ENCODE measurements at regions not wholly inside any gene's neighbourhood (a gene's known extent, or its start where the extent isn't known, plus 50 kb on each side); places are given as distances from the start of the nearest gene placed in this dataset.
"Not testable (repeated sequence)": the region's sequence is repeated elsewhere in the genome, so short reads cannot be mapped to it uniquely, and the experiment has no call there.

DNA sequence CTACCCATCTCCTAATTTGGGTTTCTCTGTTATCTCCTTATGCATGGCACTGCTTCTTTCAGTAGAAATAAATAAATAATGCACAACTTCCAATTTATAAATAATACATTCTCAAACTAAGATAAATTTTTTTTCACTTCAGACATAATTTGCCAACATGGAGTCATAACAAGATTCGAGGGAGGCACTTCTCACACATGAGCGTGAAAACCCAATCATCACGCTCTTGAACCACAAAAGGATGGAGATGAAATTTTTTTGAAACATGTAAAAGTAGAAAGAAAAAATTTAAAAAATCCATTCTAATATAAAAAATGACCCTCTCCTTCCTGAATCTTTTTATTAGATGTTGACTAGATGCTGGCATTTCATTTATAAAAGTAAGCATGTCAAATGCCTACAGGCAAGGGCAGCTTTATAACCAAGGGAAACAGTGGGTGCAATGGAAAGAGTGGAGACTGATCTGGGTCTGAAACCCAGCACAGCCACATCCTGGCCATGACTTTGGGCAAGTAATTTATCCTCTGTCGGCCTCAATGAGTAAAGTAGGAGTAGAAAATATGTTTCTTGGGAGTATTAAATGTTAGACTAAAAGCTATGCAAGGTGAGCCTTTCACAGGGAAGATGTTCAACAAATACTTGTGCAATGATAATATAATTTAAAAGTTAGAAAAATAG is 185.0 kb downstream of the STK31 start:
- Histone ChIP-seq H3K4me1 (ENCODE audit: control insufficient read depth, insufficient read depth, low read length) (no peaks in the 10 kb centered on the region), H3K27ac (ENCODE audit: low read depth, low read length) (no peak overlapping the region), H3K9ac (ENCODE audit: extremely low read depth, low read length, poor library complexity, severe bottlenecking) (no peak overlapping the region), H3K4me3 (ENCODE audit: low read length) (no peak overlapping the region), H3K27me3 (ENCODE audit: control insufficient read depth, insufficient read depth, low read length, poor library complexity, severe bottlenecking) (no peaks in the 10 kb centered on the region), H3K9me3 (ENCODE audit: control insufficient read depth, low read length) (no peaks in the 10 kb centered on the region), H3K36me3 (ENCODE audit: control insufficient read depth, insufficient read depth, low read length) (no peaks in the 10 kb centered on the region)
- Mint-ChIP-seq H3K27ac (no peak overlapping the region), H3K4me1 (no peaks in the 10 kb centered on the region), H3K27me3 (ENCODE audit: insufficient read depth) (no peaks in the 10 kb centered on the region), H3K9me3 (no peaks in the 10 kb centered on the region), H3K4me3 (no peak overlapping the region), H3K36me3 (ENCODE audit: low read depth) (no peaks in the 10 kb centered on the region)
- 90 to 100% methylated on average over 1 to 4 of the region's 4 CpGs for WGBS, 2 experiments (ENCODE audit: insufficient coverage in 1 of 2, insufficient read length in 1 of 2)
- no peak for DNase-seq
- TF ChIP-seq, protein P1, sequence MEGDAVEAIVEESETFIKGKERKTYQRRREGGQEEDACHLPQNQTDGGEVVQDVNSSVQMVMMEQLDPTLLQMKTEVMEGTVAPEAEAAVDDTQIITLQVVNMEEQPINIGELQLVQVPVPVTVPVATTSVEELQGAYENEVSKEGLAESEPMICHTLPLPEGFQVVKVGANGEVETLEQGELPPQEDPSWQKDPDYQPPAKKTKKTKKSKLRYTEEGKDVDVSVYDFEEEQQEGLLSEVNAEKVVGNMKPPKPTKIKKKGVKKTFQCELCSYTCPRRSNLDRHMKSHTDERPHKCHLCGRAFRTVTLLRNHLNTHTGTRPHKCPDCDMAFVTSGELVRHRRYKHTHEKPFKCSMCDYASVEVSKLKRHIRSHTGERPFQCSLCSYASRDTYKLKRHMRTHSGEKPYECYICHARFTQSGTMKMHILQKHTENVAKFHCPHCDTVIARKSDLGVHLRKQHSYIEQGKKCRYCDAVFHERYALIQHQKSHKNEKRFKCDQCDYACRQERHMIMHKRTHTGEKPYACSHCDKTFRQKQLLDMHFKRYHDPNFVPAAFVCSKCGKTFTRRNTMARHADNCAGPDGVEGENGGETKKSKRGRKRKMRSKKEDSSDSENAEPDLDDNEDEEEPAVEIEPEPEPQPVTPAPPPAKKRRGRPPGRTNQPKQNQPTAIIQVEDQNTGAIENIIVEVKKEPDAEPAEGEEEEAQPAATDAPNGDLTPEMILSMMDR (conservative IDR thresholded peaks at IDR 0.05), result no peak

DNA sequence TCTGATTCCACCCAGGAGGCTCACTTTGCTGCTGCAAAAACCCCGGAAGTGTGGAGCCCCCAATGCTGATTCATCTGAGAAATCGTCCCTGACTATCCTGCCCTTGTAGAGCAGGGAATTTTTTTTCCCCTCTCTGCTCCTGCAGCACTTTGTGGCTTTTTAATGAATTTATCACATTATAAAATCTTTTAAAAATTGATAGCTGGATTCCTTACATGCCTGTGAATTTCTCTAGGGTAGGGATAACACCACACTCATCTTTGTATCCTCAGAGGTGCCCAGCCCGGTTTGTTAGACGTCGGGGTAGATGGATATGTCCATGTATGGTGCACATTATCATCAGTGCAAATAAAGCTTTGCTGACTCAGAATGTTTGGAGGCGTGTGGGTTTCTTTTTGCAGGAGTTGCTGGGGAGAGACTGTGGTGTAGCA is 185.7 kb downstream of the STK31 start:
- Histone ChIP-seq H3K4me1 (ENCODE audit: control insufficient read depth, insufficient read depth, low read length) (no peaks in the 10 kb centered on the region), H3K4me3 (ENCODE audit: low read length) (no peak overlapping the region), H3K27me3 (ENCODE audit: control insufficient read depth, insufficient read depth, low read length, poor library complexity, severe bottlenecking) (no peaks in the 10 kb centered on the region), H3K27ac (ENCODE audit: low read depth, low read length) (no peak overlapping the region), H3K9ac (ENCODE audit: extremely low read depth, low read length, poor library complexity, severe bottlenecking) (no peak overlapping the region), H3K36me3 (ENCODE audit: control insufficient read depth, insufficient read depth, low read length) (no peaks in the 10 kb centered on the region), H3K9me3 (ENCODE audit: control insufficient read depth, low read length) (no peaks in the 10 kb centered on the region)
- Mint-ChIP-seq H3K4me3 (no peak overlapping the region), H3K9me3 (no peaks in the 10 kb centered on the region), H3K36me3 (ENCODE audit: low read depth) (no peaks in the 10 kb centered on the region), H3K27ac (no peak overlapping the region), H3K27me3 (ENCODE audit: insufficient read depth) (no peaks in the 10 kb centered on the region), H3K4me1 (no peaks in the 10 kb centered on the region)
- no peak for DNase-seq
- TF ChIP-seq, protein P1 (conservative IDR thresholded peaks at IDR 0.05), result no peak
- 78 to 87% methylated on average over 3 to 6 of the region's 6 CpGs for WGBS, 2 experiments (ENCODE audit: insufficient coverage in 1 of 2, insufficient read length in 1 of 2)

DNA sequence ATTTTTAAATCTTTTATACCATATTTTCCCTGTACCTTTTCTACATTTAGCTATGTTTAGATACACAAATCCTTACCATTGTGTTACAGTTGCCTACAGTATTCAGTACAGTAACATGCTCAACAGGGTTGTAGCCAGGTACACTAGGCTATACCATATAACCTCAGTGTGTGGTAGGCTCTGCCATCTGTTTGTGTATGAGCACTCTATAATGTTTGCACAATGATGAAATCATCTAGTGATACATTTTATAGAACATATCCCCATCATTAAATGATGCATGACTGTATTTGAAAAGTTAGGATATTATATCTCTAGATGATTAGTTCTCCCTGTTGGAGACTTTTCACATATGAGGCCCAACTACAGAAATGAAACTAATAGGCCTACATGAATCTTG is 188.6 kb downstream of the STK31 start:
- no peaks in the 10 kb centered on the region for H3K9me3 Mint-ChIP-seq
- Histone ChIP-seq H3K4me3 (ENCODE audit: low read length) (no peak overlapping the region), H3K36me3 (ENCODE audit: control insufficient read depth, insufficient read depth, low read length) (no peaks in the 10 kb centered on the region), H3K27me3 (ENCODE audit: control insufficient read depth, insufficient read depth, low read length, poor library complexity, severe bottlenecking) (no peaks in the 10 kb centered on the region), H3K27ac (ENCODE audit: low read depth, low read length) (no peak overlapping the region), H3K9ac (ENCODE audit: extremely low read depth, low read length, poor library complexity, severe bottlenecking) (no peak overlapping the region), H3K4me1 (ENCODE audit: control insufficient read depth, insufficient read depth, low read length) (no peaks in the 10 kb centered on the region), H3K9me3 (ENCODE audit: control insufficient read depth, low read length) (no peaks in the 10 kb centered on the region)
- H3K4me1 Mint-ChIP-seq, result no peaks in the 10 kb centered on the region
- no peak overlapping the region for H3K4me3 Mint-ChIP-seq
- TF ChIP-seq, protein P1 (conservative IDR thresholded peaks at IDR 0.05), result no peak
- no peak overlapping the region for H3K27ac Mint-ChIP-seq
- H3K27me3 Mint-ChIP-seq (ENCODE audit: insufficient read depth), result no peaks in the 10 kb centered on the region
- DNase-seq, result no peak
- H3K36me3 Mint-ChIP-seq (ENCODE audit: low read depth), result no peaks in the 10 kb centered on the region

DNA sequence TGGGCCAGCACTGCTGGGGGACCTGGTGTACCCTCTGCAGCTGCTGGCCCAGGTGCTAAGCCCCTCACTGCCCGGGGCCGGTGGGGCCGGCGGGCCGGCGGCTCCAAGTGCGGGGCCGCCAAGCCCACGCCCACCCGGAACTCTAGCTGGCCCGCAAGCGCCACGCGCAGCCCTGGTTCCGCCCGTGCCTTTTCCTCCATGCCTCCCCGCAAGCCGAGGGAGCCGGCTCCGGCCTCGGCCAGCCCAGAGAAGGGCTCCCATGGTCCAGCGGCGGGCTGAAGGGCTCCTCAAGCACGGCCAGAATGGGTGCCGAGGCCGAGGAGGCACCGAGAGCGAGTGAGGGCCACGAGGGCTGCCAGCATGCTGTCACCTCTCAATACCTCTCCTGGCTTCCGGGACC is 194.9 kb downstream of the STK31 start:
- H3K4me1 ChIP-seq (ENCODE audit: control insufficient read depth, insufficient read depth, low read length); H3K4me3 ChIP-seq (ENCODE audit: low read length); H3K9me3 ChIP-seq (ENCODE audit: control insufficient read depth, low read length); H3K27me3 Mint-ChIP-seq (ENCODE audit: insufficient read depth); H3K36me3 ChIP-seq (ENCODE audit: control insufficient read depth, insufficient read depth, low read length); H3K4me3 Mint-ChIP-seq; H3K9ac ChIP-seq (ENCODE audit: extremely low read depth, low read length, poor library complexity, severe bottlenecking); H3K27ac ChIP-seq (ENCODE audit: low read depth, low read length); H3K36me3 Mint-ChIP-seq (ENCODE audit: low read depth); H3K4me1 Mint-ChIP-seq; DNase-seq; H3K27me3 ChIP-seq (ENCODE audit: control insufficient read depth, insufficient read depth, low read length, poor library complexity, severe bottlenecking); H3K9me3 Mint-ChIP-seq; H3K27ac Mint-ChIP-seq: not testable (repeated sequence)
- WGBS, 2 experiments (ENCODE audit: insufficient coverage in 1 of 2, insufficient read length in 1 of 2), result 94 to 99% methylated on average over 10 to 30 of the region's 30 CpGs
